ENCODE measurements at regions not wholly inside any gene's neighbourhood (a gene's known extent, or its start where the extent isn't known, plus 50 kb on each side); places are given as distances from the start of the nearest gene placed in this dataset.

DNA sequence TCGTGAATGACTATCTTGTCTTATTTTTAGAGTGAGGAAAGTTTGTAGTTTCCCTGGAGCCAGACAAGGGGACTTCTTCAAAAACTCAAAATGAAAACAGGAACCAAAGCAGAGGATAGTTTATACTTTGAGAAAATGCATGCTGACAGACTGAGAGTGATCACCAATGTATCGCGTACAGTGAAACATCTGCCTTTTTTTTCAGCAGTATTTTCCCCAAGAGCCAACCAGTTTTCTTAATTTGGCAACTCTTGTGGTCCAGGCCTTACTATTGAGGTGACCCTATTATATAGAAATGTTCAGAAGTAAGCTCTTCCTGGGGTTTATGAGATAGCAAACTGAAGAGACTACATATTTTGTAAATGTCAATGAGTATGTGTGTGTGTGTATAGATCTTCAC lies 153.7 kb upstream of the VRK2 start:
- no peaks in the 10 kb centered on the region for H3F3A ChIP-seq (ENCODE audit: low read length, unreplicated experiment)
- ATAC-seq: no peak
- H3K9me2 ChIP-seq (replicated peaks; ENCODE audit: low read length): no peaks in the 10 kb centered on the region
- H3K4me1 ChIP-seq (ENCODE audit: insufficient read depth, low read length): peaks cover 15% of the 10 kb centered on the region
- intact Hi-C loops (cut with micrococcal nuclease): no loop called here
- no peaks in the 10 kb centered on the region for H3K79me2 ChIP-seq (ENCODE audit: low read length)
- H3K9ac ChIP-seq (ENCODE audit: low read length): no peak overlapping the region
- H3K9me3 ChIP-seq (ENCODE audit: low read length): no peaks in the 10 kb centered on the region
- ChIA-PET CTCF (no interaction called here), POLR2A (ENCODE audit: unreplicated experiment) (no interaction called here)
- TF ChIP-seq, protein P1, sequence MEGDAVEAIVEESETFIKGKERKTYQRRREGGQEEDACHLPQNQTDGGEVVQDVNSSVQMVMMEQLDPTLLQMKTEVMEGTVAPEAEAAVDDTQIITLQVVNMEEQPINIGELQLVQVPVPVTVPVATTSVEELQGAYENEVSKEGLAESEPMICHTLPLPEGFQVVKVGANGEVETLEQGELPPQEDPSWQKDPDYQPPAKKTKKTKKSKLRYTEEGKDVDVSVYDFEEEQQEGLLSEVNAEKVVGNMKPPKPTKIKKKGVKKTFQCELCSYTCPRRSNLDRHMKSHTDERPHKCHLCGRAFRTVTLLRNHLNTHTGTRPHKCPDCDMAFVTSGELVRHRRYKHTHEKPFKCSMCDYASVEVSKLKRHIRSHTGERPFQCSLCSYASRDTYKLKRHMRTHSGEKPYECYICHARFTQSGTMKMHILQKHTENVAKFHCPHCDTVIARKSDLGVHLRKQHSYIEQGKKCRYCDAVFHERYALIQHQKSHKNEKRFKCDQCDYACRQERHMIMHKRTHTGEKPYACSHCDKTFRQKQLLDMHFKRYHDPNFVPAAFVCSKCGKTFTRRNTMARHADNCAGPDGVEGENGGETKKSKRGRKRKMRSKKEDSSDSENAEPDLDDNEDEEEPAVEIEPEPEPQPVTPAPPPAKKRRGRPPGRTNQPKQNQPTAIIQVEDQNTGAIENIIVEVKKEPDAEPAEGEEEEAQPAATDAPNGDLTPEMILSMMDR (conservative IDR thresholded peaks at IDR 0.05; ENCODE audit: low read depth, low read length): no peak
- no peak for TF ChIP-seq EZH2 (IDR thresholded peaks at IDR 0.05; ENCODE audit: low read length, unreplicated experiment)
- no peak for TF ChIP-seq EZH2phosphoT487 (IDR thresholded peaks at IDR 0.05; ENCODE audit: borderline replicate concordance, low read length)
- DNase-seq: no peak
- BruUV-seq (replicated peaks): no TSS peak
- H2AFZ ChIP-seq (ENCODE audit: low read length): no peak overlapping the region
- no peaks in the 10 kb centered on the region for H3K36me3 ChIP-seq (ENCODE audit: low read depth, low read length)
- no peak overlapping the region for H3K4me3 ChIP-seq (ENCODE audit: low read length)
- H3K4me2 ChIP-seq (ENCODE audit: low read length): no peak overlapping the region
- H4K20me1 ChIP-seq (ENCODE audit: low read length): no peaks in the 10 kb centered on the region
- no peaks in the 10 kb centered on the region for H3K27me3 ChIP-seq (ENCODE audit: low read length)
- H3K27ac ChIP-seq (ENCODE audit: low read length): no peak overlapping the region

DNA sequence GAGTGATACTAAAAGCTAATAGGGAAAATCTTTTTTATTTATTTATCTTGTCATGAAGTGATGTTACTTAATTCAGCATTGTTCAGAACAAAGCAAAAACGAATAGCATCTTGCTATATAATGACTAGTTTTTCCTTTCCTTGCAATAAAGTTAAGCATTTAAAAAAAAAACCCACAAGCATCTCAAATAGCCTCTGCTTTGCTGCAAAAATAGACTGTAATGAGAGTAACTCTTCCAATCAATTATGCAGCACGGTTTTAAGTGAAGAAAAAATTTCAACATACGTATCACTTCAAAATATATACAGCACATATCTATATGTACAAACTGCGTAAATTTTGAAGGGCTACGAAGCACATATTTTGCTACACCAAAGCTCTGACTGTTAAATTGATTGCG lies 153.3 kb upstream of the VRK2 start:
- H3F3A ChIP-seq (ENCODE audit: low read length, unreplicated experiment): no peaks in the 10 kb centered on the region
- no peaks in the 10 kb centered on the region for H3K27me3 ChIP-seq (ENCODE audit: low read length)
- no peak overlapping the region for H3K4me3 ChIP-seq (ENCODE audit: low read length)
- DNase-seq (no peak), ATAC-seq (no peak)
- no peak overlapping the region for H2AFZ ChIP-seq (ENCODE audit: low read length)
- H3K4me2 ChIP-seq (ENCODE audit: low read length): no peak overlapping the region
- POLR2A ChIA-PET (ENCODE audit: unreplicated experiment): interaction anchor here (0.6 kb wide), 1 partner anchor 208 kb away, joined by 3 read pairs; no protein-coding TSS in a partner anchor
- peaks cover 15% of the 10 kb centered on the region for H3K4me1 ChIP-seq (ENCODE audit: insufficient read depth, low read length)
- H3K9me3 ChIP-seq (ENCODE audit: low read length): no peaks in the 10 kb centered on the region
- intact Hi-C loops (cut with micrococcal nuclease): no loop called here
- no peak overlapping the region for H3K9ac ChIP-seq (ENCODE audit: low read length)
- no peaks in the 10 kb centered on the region for H4K20me1 ChIP-seq (ENCODE audit: low read length)
- H3K9me2 ChIP-seq (replicated peaks; ENCODE audit: low read length): no peaks in the 10 kb centered on the region
- no TSS peak for BruUV-seq (replicated peaks)
- no peak for TF ChIP-seq EZH2 (IDR thresholded peaks at IDR 0.05; ENCODE audit: low read length, unreplicated experiment)
- TF ChIP-seq, protein P1 (conservative IDR thresholded peaks at IDR 0.05; ENCODE audit: low read depth, low read length): no peak
- TF ChIP-seq EZH2phosphoT487 (IDR thresholded peaks at IDR 0.05; ENCODE audit: borderline replicate concordance, low read length): no peak
- CTCF ChIA-PET: no interaction called here
- no peaks in the 10 kb centered on the region for H3K36me3 ChIP-seq (ENCODE audit: low read depth, low read length)
- no peaks in the 10 kb centered on the region for H3K79me2 ChIP-seq (ENCODE audit: low read length)
- H3K27ac ChIP-seq (ENCODE audit: low read length): no peak overlapping the region

DNA sequence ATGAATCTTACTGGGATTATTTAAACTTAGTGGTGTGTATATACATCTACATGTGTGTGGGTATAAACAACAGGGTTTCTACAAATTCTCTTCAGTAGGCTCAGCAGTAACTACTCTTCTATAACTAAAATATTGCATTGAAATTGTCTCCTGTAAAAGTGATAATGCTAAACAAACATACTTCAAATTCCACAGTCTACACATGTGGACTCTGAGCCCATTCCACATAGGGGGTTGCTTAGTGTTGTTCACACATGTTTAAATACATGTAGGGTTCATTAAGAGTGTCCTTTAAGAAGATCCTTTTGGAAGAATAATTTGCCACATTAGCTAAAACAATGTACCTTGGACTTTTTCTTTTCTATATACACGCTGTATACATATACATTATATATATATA lies 152.8 kb upstream of the VRK2 start:
- H3K79me2 ChIP-seq (ENCODE audit: low read length): no peaks in the 10 kb centered on the region
- H3K36me3 ChIP-seq (ENCODE audit: low read depth, low read length): no peaks in the 10 kb centered on the region
- no peak overlapping the region for H3K27ac ChIP-seq (ENCODE audit: low read length)
- no peaks in the 10 kb centered on the region for H3F3A ChIP-seq (ENCODE audit: low read length, unreplicated experiment)
- ChIA-PET CTCF (no interaction called here), POLR2A (ENCODE audit: unreplicated experiment) (interaction anchor here (0.6 kb wide), 1 partner anchor 207 kb away, joined by 3 read pairs; no protein-coding TSS in a partner anchor)
- intact Hi-C loops (cut with micrococcal nuclease): no loop called here
- H3K9me3 ChIP-seq (ENCODE audit: low read length): no peaks in the 10 kb centered on the region
- H2AFZ ChIP-seq (ENCODE audit: low read length): no peak overlapping the region
- TF ChIP-seq EZH2phosphoT487 (IDR thresholded peaks at IDR 0.05; ENCODE audit: borderline replicate concordance, low read length) (no peak), EZH2 (IDR thresholded peaks at IDR 0.05; ENCODE audit: low read length, unreplicated experiment) (no peak)
- TF ChIP-seq, protein P1 (conservative IDR thresholded peaks at IDR 0.05; ENCODE audit: low read depth, low read length): no peak
- DNase-seq: no peak
- BruUV-seq (replicated peaks): no TSS peak
- no peak for ATAC-seq
- H3K4me2 ChIP-seq (ENCODE audit: low read length): no peak overlapping the region
- no peaks in the 10 kb centered on the region for H4K20me1 ChIP-seq (ENCODE audit: low read length)
- H3K9ac ChIP-seq (ENCODE audit: low read length): no peak overlapping the region
- peaks cover 15% of the 10 kb centered on the region for H3K4me1 ChIP-seq (ENCODE audit: insufficient read depth, low read length)
- H3K9me2 ChIP-seq (replicated peaks; ENCODE audit: low read length): no peaks in the 10 kb centered on the region
- H3K27me3 ChIP-seq (ENCODE audit: low read length): no peaks in the 10 kb centered on the region
- no peak overlapping the region for H3K4me3 ChIP-seq (ENCODE audit: low read length)
